Stomach (tissue), 8 donors: ENCODE measurements at regions not wholly inside any gene's neighbourhood (a gene's known extent, or its start where the extent isn't known, plus 50 kb on each side); places are given as distances from the start of the nearest gene placed in this dataset.

Experiments used
- DNase-seq, 2 donors: peaks; one replicate each; pipeline versions ENCODE4 v3.0.0 to v3.0.0-alpha.2; 2013 to 2019
- H3K27ac ChIP-seq, 5 donors: fragments of 200-600 bp in 4 of 5; sonication (generic) in 4 of 5; one replicate each; pipeline ENCODE4 v1.5.1; 2013 to 2019; ENCODE audit warnings: mild to moderate bottlenecking in 1 of 5, moderate library complexity in 1 of 5
- H3K27me3 ChIP-seq, 3 donors: fragments of 200-600 bp; sonication (generic); one replicate each; pipeline ENCODE4 v1.5.1; 2017 to 2019; ENCODE audit warnings: mixed run types in 1 of 3
- H3K36me3 ChIP-seq, 4 donors: fragments of 200-600 bp; sonication (generic); 1 replicate in 3 of 4; 2 replicates in 1 of 4; pipeline ENCODE4 v1.5.1; 2016 to 2019
- H3K4me1 ChIP-seq, 4 donors: fragments of 200-600 bp; sonication (generic); one replicate each; pipeline ENCODE4 v1.5.1; 2016 to 2019
- H3K4me3 ChIP-seq, 4 donors: fragments of 200-600 bp; sonication (generic) in 3 of 4; one replicate each; pipeline ENCODE4 v1.5.1; 2016 to 2019; ENCODE audit warnings: mild to moderate bottlenecking in 1 of 4
- H3K9me3 ChIP-seq, 4 donors: fragments of 200-600 bp; sonication (generic); one replicate each; pipeline ENCODE4 v1.5.1; 2016 to 2019
- CTCF ChIP-seq, 7 experiments: fragments of 450-650 bp in 4 of 7; fragments of 200-600 bp in 3 of 7; sonication (generic) in 3 of 7; IDR thresholded peaks; one replicate each; pipeline ENCODE4 v1.5.1; 2016 to 2019; ENCODE audit warnings: antibody characterized with exemption in 7 of 7, control low read depth in 2 of 7, mild to moderate bottlenecking in 1 of 7
- EP300 ChIP-seq: sonication (generic); formaldehyde crosslinking; IDR thresholded peaks from one replicate; pipeline ENCODE4 v1.6.1; 2017; ENCODE audit warnings: antibody characterized with exemption
- POLR2A ChIP-seq, 4 donors: fragments of 450-650 bp; IDR thresholded peaks; one replicate each; pipeline ENCODE4 v1.6.1; 2016; ENCODE audit warnings: antibody characterized with exemption in 4 of 4, control low read depth in 2 of 4, mild to moderate bottlenecking in 1 of 4, moderate library complexity in 1 of 4
- POLR2AphosphoS5 ChIP-seq, 3 donors: sonication (generic); formaldehyde crosslinking; IDR thresholded peaks; one replicate each; pipeline ENCODE4 v1.6.1; 2016; ENCODE audit warnings: antibody characterized with exemption in 3 of 3
- WGBS, 5 donors: extraction: QIAGEN DNeasy Blood & Tissue Kit in 3 of 5; methylation state at CpG; one replicate each; pipeline versions ENCODE4 v1.1.5 to v1.1.7; 2013 to 2018; 5-methylcytosine and 5-hydroxymethylcytosine counted together
- intact Hi-C: fragments of 100-400 bp; cut with DNase I; formaldehyde crosslinking; loops from one replicate; pipeline ENCODE4 v1.15.1; 2023; ENCODE audit warnings: low total_unique reads
- donor health status: healthy with polysubstance abuse.
- donor health status: Bipolar disorder and iron deficiency.
- donor health status: healthy.

- 62 to 74% (median 66%) methylated on average over 5 of the region's 5 CpGs for WGBS, 5 donors
- no peaks in the 10 kb centered on the region for H3K27me3 ChIP-seq
- H3K4me3 ChIP-seq: no peak overlapping the region
- no peaks in the 10 kb centered on the region for H3K4me1 ChIP-seq
- peaks cover 0 to 10% (median 6%) of the 10 kb centered on the region in 4 donors for H3K9me3 ChIP-seq
- intact Hi-C loops: no loop called here
- H3K27ac ChIP-seq: no peak overlapping the region
- no peak for DNase-seq
- H3K36me3 ChIP-seq: no peaks in the 10 kb centered on the region
- TF ChIP-seq EP300: no peak
Observed at GRCh38 chr6:148074738-148075137, 267.9 kb upstream of the SASH1 start.

DNA sequence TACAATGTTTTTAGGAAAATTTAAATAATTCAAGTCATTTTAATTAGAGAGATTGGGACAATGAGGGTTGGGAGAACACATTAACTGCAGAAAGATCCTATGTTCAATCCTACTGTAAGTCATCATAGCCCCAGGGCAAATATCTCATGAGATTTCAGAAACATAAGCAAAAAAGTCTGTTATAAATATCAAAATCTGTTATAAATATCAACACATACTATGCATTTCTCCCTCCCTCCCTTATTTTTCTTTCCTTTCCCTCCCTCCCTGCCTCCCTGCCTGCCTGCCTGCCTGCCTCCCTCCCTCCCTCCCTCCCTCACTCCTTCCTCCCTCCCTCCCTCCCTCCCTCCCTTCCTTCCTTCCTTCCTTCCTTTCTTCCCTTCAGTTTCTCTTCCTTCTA is 267.3 kb upstream of the SASH1 start:
- Histone ChIP-seq H3K27ac (no peak overlapping the region), H3K36me3 (no peaks in the 10 kb centered on the region), H3K27me3 (no peaks in the 10 kb centered on the region), H3K4me1 (no peaks in the 10 kb centered on the region), H3K4me3 (no peak overlapping the region), H3K9me3 (peaks cover 0 to 10% (median 6%) of the 10 kb centered on the region in 4 donors)
- intact Hi-C loops: no loop called here
- TF ChIP-seq POLR2A (IDR thresholded peaks at IDR 0.05) (no peak), CTCF (IDR thresholded peaks at IDR 0.05) (no peak), EP300 (no peak), POLR2AphosphoS5 (IDR thresholded peaks at IDR 0.05) (no peak)
- no peak for DNase-seq

DNA sequence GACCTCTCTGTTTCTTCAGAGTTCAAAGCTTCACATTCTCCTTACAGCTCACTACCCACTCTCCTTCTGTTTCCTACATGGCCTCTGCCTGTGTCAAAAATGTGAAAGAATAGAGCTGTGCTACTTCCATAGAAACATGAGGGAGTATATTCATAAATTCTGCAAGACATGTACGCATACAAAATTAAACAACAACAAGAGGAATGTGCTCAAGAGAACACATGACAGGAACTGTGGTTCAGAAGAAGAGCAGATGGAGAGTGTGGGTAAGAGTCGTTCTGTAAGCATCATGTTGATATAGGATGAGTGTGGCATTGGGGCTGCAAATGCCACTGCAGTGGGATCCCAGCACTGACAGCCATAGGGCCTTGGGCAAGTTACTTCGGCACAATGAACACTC is 266.6 kb upstream of the SASH1 start:
- no peak overlapping the region for H3K4me3 ChIP-seq
- H3K4me1 ChIP-seq: no peaks in the 10 kb centered on the region
- no peak for DNase-seq
- no peaks in the 10 kb centered on the region for H3K27me3 ChIP-seq
- intact Hi-C loops: no loop called here
- H3K27ac ChIP-seq: no peak overlapping the region
- no peaks in the 10 kb centered on the region for H3K36me3 ChIP-seq
- TF ChIP-seq POLR2A (IDR thresholded peaks at IDR 0.05): no peak
- no peak for TF ChIP-seq POLR2AphosphoS5 (IDR thresholded peaks at IDR 0.05)
- TF ChIP-seq EP300: no peak
- TF ChIP-seq CTCF (IDR thresholded peaks at IDR 0.05): no peak
- WGBS, 5 donors: 81 to 91% (median 85%) methylated on average over 3 of the region's 3 CpGs
- H3K9me3 ChIP-seq: peaks cover 0 to 9% (median 5%) of the 10 kb centered on the region in 4 donors

- intact Hi-C loops: no loop called here
- Histone ChIP-seq H3K4me3 (no peak overlapping the region), H3K9me3 (no peaks in the 10 kb centered on the region), H3K4me1 (no peaks in the 10 kb centered on the region), H3K36me3 (no peaks in the 10 kb centered on the region), H3K27me3 (no peaks in the 10 kb centered on the region), H3K27ac (no peak overlapping the region)
- TF ChIP-seq EP300 (no peak), POLR2A (IDR thresholded peaks at IDR 0.05) (no peak), CTCF (IDR thresholded peaks at IDR 0.05) (no peak), POLR2AphosphoS5 (IDR thresholded peaks at IDR 0.05) (no peak)
- DNase-seq: no peak
- WGBS, 5 donors: 86 to 97% (median 94%) methylated on average over 1 of the region's 1 CpG
Observed at GRCh38 chr6:148080315-148080714, 262.3 kb upstream of the SASH1 start.

- TF ChIP-seq EP300 (no peak), CTCF (IDR thresholded peaks at IDR 0.05) (no peak), POLR2A (IDR thresholded peaks at IDR 0.05) (no peak), POLR2AphosphoS5 (IDR thresholded peaks at IDR 0.05) (no peak)
- H3K27ac ChIP-seq: no peak overlapping the region
- no peak for DNase-seq
- no peaks in the 10 kb centered on the region for H3K36me3 ChIP-seq
- no peaks in the 10 kb centered on the region for H3K4me1 ChIP-seq
- H3K9me3 ChIP-seq: no peaks in the 10 kb centered on the region
- no peaks in the 10 kb centered on the region for H3K27me3 ChIP-seq
- H3K4me3 ChIP-seq: no peak overlapping the region
- intact Hi-C loops: no loop called here
- 90 to 93% (median 93%) methylated on average over 7 of the region's 7 CpGs for WGBS, 5 donors
Observed at GRCh38 chr6:148081076-148081475, 261.6 kb upstream of the SASH1 start.
